ENCODE measurements at regions not wholly inside any gene's neighbourhood (a gene's known extent, or its start where the extent isn't known, plus 50 kb on each side); places are given as distances from the start of the nearest gene placed in this dataset.
A peak's percentile ranks its signal among the peaks of the same experiment; 100 is the strongest.

- ChIA-PET POLR2A (no interaction called here), RAD21 (ENCODE audit: low non-redundant PET in 1 of 2, low total read pairs in 2 of 2, uncharacterized antibody in 2 of 2, unreplicated experiment in 2 of 2) (interaction anchor here (0.7 to 1.3 kb wide), 3 partner anchors 70 to 207 kb away, joined by 8 to 10 read pairs (median 9); no protein-coding TSS in a partner anchor), CTCF (interaction anchor here (1.5 to 2.5 kb wide), 2 partner anchors 72 to 207 kb away, joined by 5 to 12 read pairs; no protein-coding TSS in a partner anchor)
- DNase-seq (ENCODE audit: low read depth, low spot score), result no peak
- BruUV-seq (replicated peaks), result no TSS peak
- Histone ChIP-seq H3K4me1 (ENCODE audit: control insufficient read depth in 1 of 2, insufficient read depth in 2 of 2, low read length in 2 of 2) (peaks cover 6 to 10% of the 10 kb centered on the region in 2 experiments), H3K79me2 (ENCODE audit: insufficient read depth, low read length) (no peaks in the 10 kb centered on the region), H3K36me3 (ENCODE audit: control insufficient read depth in 1 of 2, insufficient read depth in 2 of 2, low read length in 2 of 2) (no peaks in the 10 kb centered on the region), H4K20me1 (ENCODE audit: insufficient read depth) (no peaks in the 10 kb centered on the region), H3K27me3 (ENCODE audit: insufficient read depth, low read length) (peaks cover 22% of the 10 kb centered on the region), H3K9me2 (ENCODE audit: insufficient read depth) (no peaks in the 10 kb centered on the region), H3K27ac (ENCODE audit: low read depth, low read length) (no peak overlapping the region), H3K9ac (ENCODE audit: low read length) (peak overlapping the region; percentile 42), H3K4me2 (ENCODE audit: low read length) (peak overlapping the region; percentile 93), H2AFZ (ENCODE audit: low read depth, low read length, poor library complexity, severe bottlenecking) (peak overlapping the region; percentile 92), H3K9me3 (ENCODE audit: control insufficient read depth in 1 of 2, insufficient read depth in 1 of 2, low read depth in 1 of 2, low read length in 2 of 2) (no peaks in the 10 kb centered on the region), H3K4me3 (replicated peaks in 1 of 2; ENCODE audit: low read depth in 1 of 2, low read length in 2 of 2) (peak overlapping the region; percentile 39 to 56)
- peak; percentile 95 for ATAC-seq
- intact Hi-C loops (cut with micrococcal nuclease), result loop anchor here (1.0 kb wide), 3 partner anchors 72 to 207 kb away; no protein-coding TSS in a partner anchor
- TF ChIP-seq RAD21 (IDR thresholded peaks at IDR 0.05; ENCODE audit: low read depth) (peak; percentile 58), JUND (IDR thresholded peaks at IDR 0.05) (no peak), POLR2A (IDR thresholded peaks at IDR 0.05; ENCODE audit: borderline replicate concordance, extremely low read depth, insufficient read depth, insufficient read length) (no peak), ZNF274 (IDR thresholded peaks at IDR 0.05; ENCODE audit: low read depth, low read length) (no peak), TCF7L2 (IDR thresholded peaks at IDR 0.05; ENCODE audit: borderline replicate concordance, extremely low read depth, insufficient read depth, insufficient read length) (peak; percentile 23), CBX3 (IDR thresholded peaks at IDR 0.05; ENCODE audit: low read depth) (no peak; the same call in none of the 2 replicates), SRF (IDR thresholded peaks at IDR 0.05; ENCODE audit: low read depth) (no peak), EGR1 (IDR thresholded peaks at IDR 0.05; ENCODE audit: low read depth) (no peak; the same call in 1 of the 2 replicates), FOSL1 (IDR thresholded peaks at IDR 0.05; ENCODE audit: low read depth) (no peak), CTCF (IDR thresholded peaks at IDR 0.05 in 2 of 3, conservative IDR thresholded peaks at IDR 0.05 in 1 of 3; ENCODE audit: borderline replicate concordance in 1 of 3, insufficient read depth in 1 of 3, low read depth in 2 of 3, low read length in 2 of 3) (peak; percentile 56 to 92 (median 83); a peak in 5 of 6 replicates), SP1 (IDR thresholded peaks at IDR 0.05; ENCODE audit: low read depth) (no peak), POLR2AphosphoS5 (IDR thresholded peaks at IDR 0.05; ENCODE audit: low read depth, low read length) (0 out of 2 replicates have a peak, but pooled peaks have one; percentile 31), ELF1 (IDR thresholded peaks at IDR 0.05; ENCODE audit: borderline replicate concordance, low read depth) (no peak), EZH2phosphoT487 (IDR thresholded peaks at IDR 0.05; ENCODE audit: borderline replicate concordance) (no peak), EZH2 (IDR thresholded peaks at IDR 0.05) (no peak), YY1 (IDR thresholded peaks at IDR 0.05; ENCODE audit: extremely low read depth, insufficient replicate concordance, low read depth, low read length) (peak; percentile 65), ZFX (IDR thresholded peaks at IDR 0.05) (no peak), SIN3A (IDR thresholded peaks at IDR 0.05; ENCODE audit: low read depth) (no peak)
- TF ChIP-seq, protein P1, sequence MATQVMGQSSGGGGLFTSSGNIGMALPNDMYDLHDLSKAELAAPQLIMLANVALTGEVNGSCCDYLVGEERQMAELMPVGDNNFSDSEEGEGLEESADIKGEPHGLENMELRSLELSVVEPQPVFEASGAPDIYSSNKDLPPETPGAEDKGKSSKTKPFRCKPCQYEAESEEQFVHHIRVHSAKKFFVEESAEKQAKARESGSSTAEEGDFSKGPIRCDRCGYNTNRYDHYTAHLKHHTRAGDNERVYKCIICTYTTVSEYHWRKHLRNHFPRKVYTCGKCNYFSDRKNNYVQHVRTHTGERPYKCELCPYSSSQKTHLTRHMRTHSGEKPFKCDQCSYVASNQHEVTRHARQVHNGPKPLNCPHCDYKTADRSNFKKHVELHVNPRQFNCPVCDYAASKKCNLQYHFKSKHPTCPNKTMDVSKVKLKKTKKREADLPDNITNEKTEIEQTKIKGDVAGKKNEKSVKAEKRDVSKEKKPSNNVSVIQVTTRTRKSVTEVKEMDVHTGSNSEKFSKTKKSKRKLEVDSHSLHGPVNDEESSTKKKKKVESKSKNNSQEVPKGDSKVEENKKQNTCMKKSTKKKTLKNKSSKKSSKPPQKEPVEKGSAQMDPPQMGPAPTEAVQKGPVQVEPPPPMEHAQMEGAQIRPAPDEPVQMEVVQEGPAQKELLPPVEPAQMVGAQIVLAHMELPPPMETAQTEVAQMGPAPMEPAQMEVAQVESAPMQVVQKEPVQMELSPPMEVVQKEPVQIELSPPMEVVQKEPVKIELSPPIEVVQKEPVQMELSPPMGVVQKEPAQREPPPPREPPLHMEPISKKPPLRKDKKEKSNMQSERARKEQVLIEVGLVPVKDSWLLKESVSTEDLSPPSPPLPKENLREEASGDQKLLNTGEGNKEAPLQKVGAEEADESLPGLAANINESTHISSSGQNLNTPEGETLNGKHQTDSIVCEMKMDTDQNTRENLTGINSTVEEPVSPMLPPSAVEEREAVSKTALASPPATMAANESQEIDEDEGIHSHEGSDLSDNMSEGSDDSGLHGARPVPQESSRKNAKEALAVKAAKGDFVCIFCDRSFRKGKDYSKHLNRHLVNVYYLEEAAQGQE (IDR thresholded peaks at IDR 0.05; ENCODE audit: low read depth), result no peak
- TF ChIP-seq, protein P2, sequence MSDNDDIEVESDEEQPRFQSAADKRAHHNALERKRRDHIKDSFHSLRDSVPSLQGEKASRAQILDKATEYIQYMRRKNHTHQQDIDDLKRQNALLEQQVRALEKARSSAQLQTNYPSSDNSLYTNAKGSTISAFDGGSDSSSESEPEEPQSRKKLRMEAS (IDR thresholded peaks at IDR 0.05), result peak; percentile 50; the same call in 1 of the 2 replicates
- TF ChIP-seq, protein P3, sequence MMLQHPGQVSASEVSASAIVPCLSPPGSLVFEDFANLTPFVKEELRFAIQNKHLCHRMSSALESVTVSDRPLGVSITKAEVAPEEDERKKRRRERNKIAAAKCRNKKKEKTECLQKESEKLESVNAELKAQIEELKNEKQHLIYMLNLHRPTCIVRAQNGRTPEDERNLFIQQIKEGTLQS (IDR thresholded peaks at IDR 0.05), result no peak
Observed at GRCh38 chr10:100670828-100671479, 74.4 kb upstream of the PAX2 start.

All from HCT116 (cell line).